MCF 10A (cell line): ENCODE measurements at regions not wholly inside any gene's neighbourhood (a gene's known extent, or its start where the extent isn't known, plus 50 kb on each side); places are given as distances from the start of the nearest gene placed in this dataset.

Source experiments
- BruUV-seq: library from RNA; stranded (reverse); fragments of 400-500 nt; replicated peaks from 2 replicates; lab custom pipeline; 2021; lab: Mats Ljungman, UMichigan
- CTCF ChIA-PET: fragments of 300-600 bp; sonication (Branson Sonifier 250); formaldehyde crosslinking; extraction: SDS; loops from one replicate; lab custom pipeline; 2021; ENCODE audit warnings: antibody characterized with exemption, inconsistent platforms; lab: Yijun Ruan, JAX
- POLR2A ChIA-PET: fragments of 300-600, 350-650 bp; sonication (Branson Sonifier 250); formaldehyde crosslinking; extraction: SDS; loops from one replicate; lab custom pipeline; 2020; ENCODE audit warnings: antibody characterized with exemption, inconsistent platforms; lab: Yijun Ruan, JAX
- DNase-seq: peaks from one replicate; pipeline ENCODE4 v3.0.0-alpha.2; 2018; ENCODE audit not compliant: unreplicated experiment
- H3K27ac Mint-ChIP-seq: one replicate; pipeline ENCODE4 v1.8.0; 2022; ENCODE audit warnings: mild to moderate bottlenecking, low read depth, mixed read lengths; ENCODE audit not compliant: unreplicated experiment
- H3K27me3 Mint-ChIP-seq: one replicate; pipeline ENCODE4 v1.8.0; 2022; ENCODE audit warnings: mixed read lengths; ENCODE audit not compliant: insufficient read depth, unreplicated experiment
- H3K36me3 Mint-ChIP-seq: one replicate; pipeline ENCODE4 v1.8.0; 2022; ENCODE audit warnings: mild to moderate bottlenecking, moderate library complexity, mixed read lengths; ENCODE audit not compliant: insufficient read depth, unreplicated experiment
- H3K4me1 Mint-ChIP-seq: one replicate; pipeline ENCODE4 v1.8.0; 2022; ENCODE audit warnings: mixed read lengths; ENCODE audit not compliant: insufficient read depth, unreplicated experiment
- H3K4me3 Mint-ChIP-seq: one replicate; pipeline ENCODE4 v1.8.0; 2022; ENCODE audit warnings: mild to moderate bottlenecking, moderate library complexity, mixed read lengths; ENCODE audit not compliant: unreplicated experiment
- H3K9me3 Mint-ChIP-seq: one replicate; pipeline ENCODE4 v1.8.0; 2022; ENCODE audit warnings: mixed read lengths; ENCODE audit not compliant: unreplicated experiment
- intact Hi-C: fragments of 100-400 bp; cut with micrococcal nuclease; formaldehyde crosslinking; loops from 2 replicates; pipeline ENCODE4 v1.14.1; 2022
- TF ChIP-seq, protein P1 (sequence below): fragments of 200-600 bp; IDR thresholded peaks from one replicate; pipeline ENCODE4 v1.8.0; 2022; ENCODE audit warnings: antibody characterized with exemption, mild to moderate bottlenecking; ENCODE audit not compliant: unreplicated experiment

GRCh38 chr4:137063961-137064360, 468.3 kb downstream of the PCDH18 start:
- ChIA-PET CTCF (interaction anchor here (0.5 kb wide), 1 partner anchor 670 kb away, joined by 5 read pairs; no protein-coding TSS in a partner anchor), POLR2A (no interaction called here)
- no peak for DNase-seq
- Mint-ChIP-seq H3K9me3 (no peaks in the 10 kb centered on the region), H3K36me3 (peaks cover 6% of the 10 kb centered on the region), H3K4me1 (no peaks in the 10 kb centered on the region), H3K27ac (no peak overlapping the region), H3K4me3 (no peak overlapping the region), H3K27me3 (no peaks in the 10 kb centered on the region)
- intact Hi-C loops, result no loop called here
- TF ChIP-seq, protein P1, sequence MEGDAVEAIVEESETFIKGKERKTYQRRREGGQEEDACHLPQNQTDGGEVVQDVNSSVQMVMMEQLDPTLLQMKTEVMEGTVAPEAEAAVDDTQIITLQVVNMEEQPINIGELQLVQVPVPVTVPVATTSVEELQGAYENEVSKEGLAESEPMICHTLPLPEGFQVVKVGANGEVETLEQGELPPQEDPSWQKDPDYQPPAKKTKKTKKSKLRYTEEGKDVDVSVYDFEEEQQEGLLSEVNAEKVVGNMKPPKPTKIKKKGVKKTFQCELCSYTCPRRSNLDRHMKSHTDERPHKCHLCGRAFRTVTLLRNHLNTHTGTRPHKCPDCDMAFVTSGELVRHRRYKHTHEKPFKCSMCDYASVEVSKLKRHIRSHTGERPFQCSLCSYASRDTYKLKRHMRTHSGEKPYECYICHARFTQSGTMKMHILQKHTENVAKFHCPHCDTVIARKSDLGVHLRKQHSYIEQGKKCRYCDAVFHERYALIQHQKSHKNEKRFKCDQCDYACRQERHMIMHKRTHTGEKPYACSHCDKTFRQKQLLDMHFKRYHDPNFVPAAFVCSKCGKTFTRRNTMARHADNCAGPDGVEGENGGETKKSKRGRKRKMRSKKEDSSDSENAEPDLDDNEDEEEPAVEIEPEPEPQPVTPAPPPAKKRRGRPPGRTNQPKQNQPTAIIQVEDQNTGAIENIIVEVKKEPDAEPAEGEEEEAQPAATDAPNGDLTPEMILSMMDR, result no peak
- no TSS peak for BruUV-seq

- Mint-ChIP-seq H3K4me1 (no peaks in the 10 kb centered on the region), H3K27ac (no peak overlapping the region), H3K27me3 (no peaks in the 10 kb centered on the region), H3K36me3 (no peaks in the 10 kb centered on the region), H3K9me3 (no peaks in the 10 kb centered on the region), H3K4me3 (no peak overlapping the region)
- ChIA-PET POLR2A (no interaction called here), CTCF (no interaction called here)
- TF ChIP-seq, protein P1, result no peak
- BruUV-seq, result no TSS peak
- DNase-seq, result no peak
- intact Hi-C loops, result no loop called here
These were observed 489.1 kb downstream of the PCDH18 start for GRCh38 chr4:137043184-137043583.

DNA sequence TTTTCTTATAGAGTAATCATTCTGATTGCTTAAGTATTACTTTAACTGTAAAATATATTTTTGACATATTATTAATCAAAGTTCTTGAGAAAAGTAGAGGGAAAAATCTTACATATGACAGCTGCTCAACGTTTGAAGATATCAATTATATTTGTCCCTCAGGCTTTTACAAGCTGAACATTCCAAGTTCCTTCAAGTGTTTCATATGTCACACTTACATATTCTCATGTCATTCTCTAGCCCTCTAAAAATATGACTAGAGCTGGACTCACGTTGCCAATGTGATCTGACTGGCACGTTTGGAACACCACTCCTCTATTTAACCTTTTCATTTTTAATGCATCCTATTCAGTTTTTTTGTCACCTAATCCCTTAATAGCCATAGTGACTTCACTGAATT, 492.9 kb downstream of the PCDH18 start:
- intact Hi-C loops, result no loop called here
- ChIA-PET POLR2A (no interaction called here), CTCF (interaction anchor here (0.7 kb wide), 1 partner anchor 69 kb away, joined by 6 read pairs; no protein-coding TSS in a partner anchor)
- no peak for DNase-seq
- Mint-ChIP-seq H3K4me3 (no peak overlapping the region), H3K4me1 (no peaks in the 10 kb centered on the region), H3K27me3 (no peaks in the 10 kb centered on the region), H3K9me3 (no peaks in the 10 kb centered on the region), H3K36me3 (no peaks in the 10 kb centered on the region), H3K27ac (no peak overlapping the region)
- TF ChIP-seq, protein P1, result no peak
- no TSS peak for BruUV-seq

- no TSS peak for BruUV-seq
- no peaks in the 10 kb centered on the region for H3K36me3 Mint-ChIP-seq
- CTCF ChIA-PET, result interaction anchor here (0.6 kb wide), 2 partner anchors 1714 to 1811 kb away, joined by 3 read pairs; no protein-coding TSS in a partner anchor
- H3K4me3 Mint-ChIP-seq, result no peak overlapping the region
- H3K4me1 Mint-ChIP-seq, result no peaks in the 10 kb centered on the region
- peak; percentile 38 for DNase-seq
- intact Hi-C loops, result no loop called here
- POLR2A ChIA-PET, result interaction anchor here (0.9 kb wide), 1 partner anchor 8 kb away, joined by 3 read pairs; no protein-coding TSS in a partner anchor
- no peaks in the 10 kb centered on the region for H3K9me3 Mint-ChIP-seq
- no peak overlapping the region for H3K27ac Mint-ChIP-seq
- TF ChIP-seq, protein P1, result no peak
- no peaks in the 10 kb centered on the region for H3K27me3 Mint-ChIP-seq
These were observed 500.1 kb downstream of the PCDH18 start for GRCh38 chr4:137032222-137032621.
